HG02763 (cell line): ENCODE measurements at regions not wholly inside any gene's neighbourhood (a gene's known extent, or its start where the extent isn't known, plus 50 kb on each side); places are given as distances from the start of the nearest gene placed in this dataset.

Experiments used
- ATAC-seq: cut with Tn5 transposase; IDR thresholded peaks from one replicate; pipeline ENCODE4 v1.9.1; 2021; ENCODE audit warnings: mild to moderate bottlenecking, moderate library complexity; ENCODE audit not compliant: unreplicated experiment

GRCh38 chr10:117669122-117669521 lies 126.6 kb downstream of the EMX2 start:
- no peak for ATAC-seq

GRCh38 chr10:117670116-117670904 lies 127.8 kb downstream of the EMX2 start:
- ATAC-seq, result no peak

GRCh38 chr10:117673230-117674010 lies 130.9 kb downstream of the EMX2 start:
- no peak for ATAC-seq

- ATAC-seq, result no peak
These were observed 131.7 kb downstream of the EMX2 start for GRCh38 chr10:117674201-117674600.

- ATAC-seq, result no peak
These were observed 132.1 kb downstream of the EMX2 start for GRCh38 chr10:117674646-117675045.

GRCh38 chr10:117675514-117676055 lies 133.0 kb downstream of the EMX2 start:
- ATAC-seq, result no peak

- no peak for ATAC-seq
These were observed 134.7 kb downstream of the EMX2 start for GRCh38 chr10:117677239-117677638.

GRCh38 chr10:117677890-117678500 lies 135.4 kb downstream of the EMX2 start:
- no peak for ATAC-seq

GRCh38 chr10:117680601-117681000 lies 138.1 kb downstream of the EMX2 start:
- no peak for ATAC-seq

- no peak for ATAC-seq
These were observed 138.6 kb downstream of the EMX2 start for GRCh38 chr10:117681104-117681503.

GRCh38 chr10:117684046-117684610 lies 141.6 kb downstream of the EMX2 start:
- no peak for ATAC-seq

GRCh38 chr10:117684672-117685211 lies 142.2 kb downstream of the EMX2 start:
- ATAC-seq, result no peak

- ATAC-seq, result no peak
These were observed 142.9 kb downstream of the EMX2 start for GRCh38 chr10:117685431-117685830.

GRCh38 chr10:117686606-117687005 lies 144.1 kb downstream of the EMX2 start:
- no peak for ATAC-seq

GRCh38 chr10:117688358-117688757 lies 145.8 kb downstream of the EMX2 start:
- no peak for ATAC-seq

GRCh38 chr10:117689566-117689965 lies 147.0 kb downstream of the EMX2 start:
- ATAC-seq, result no peak

GRCh38 chr10:117690359-117690758 lies 147.8 kb downstream of the EMX2 start:
- ATAC-seq, result no peak

GRCh38 chr10:117694190-117694589 lies 151.6 kb downstream of the EMX2 start:
- no peak for ATAC-seq

GRCh38 chr10:117697402-117697801 lies 154.9 kb downstream of the EMX2 start:
- ATAC-seq, result no peak

- ATAC-seq, result no peak
These were observed 156.3 kb downstream of the EMX2 start for GRCh38 chr10:117698809-117699208.
